CD4-positive, alpha-beta T cell treated with Interleukin-21 for 1 hour (primary cell): ENCODE measurements at regions not wholly inside any gene's neighbourhood (a gene's known extent, or its start where the extent isn't known, plus 50 kb on each side); places are given as distances from the start of the nearest gene placed in this dataset.
"Not testable (repeated sequence)": the region's sequence is repeated elsewhere in the genome, so short reads cannot be mapped to it uniquely, and the experiment has no call there.

ENCODE experiments used
- DNase-seq: peaks from one replicate; pipeline ENCODE4 v3.0.0-alpha.2; 2020

DNA sequence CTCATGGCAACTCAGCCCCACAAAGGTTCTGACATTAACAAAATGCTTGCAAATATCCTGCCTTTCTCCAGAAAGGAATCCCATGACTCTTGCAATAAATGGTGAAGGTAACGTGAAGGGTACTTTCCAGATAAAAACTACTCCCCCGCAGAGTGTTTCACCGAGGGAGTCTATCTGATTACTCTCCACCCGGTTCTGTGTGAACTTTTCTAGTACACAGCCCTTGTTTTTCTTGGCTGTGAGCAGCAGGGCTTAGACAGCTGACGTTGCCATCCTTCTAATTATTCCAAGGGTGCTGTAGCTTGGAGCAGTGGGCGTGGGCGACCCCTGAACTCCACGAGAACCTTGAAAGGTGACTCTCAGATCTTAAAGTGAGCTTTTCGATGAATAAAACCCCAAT is 276.0 kb upstream of the IRX4 start:
- no peak for DNase-seq

DNA sequence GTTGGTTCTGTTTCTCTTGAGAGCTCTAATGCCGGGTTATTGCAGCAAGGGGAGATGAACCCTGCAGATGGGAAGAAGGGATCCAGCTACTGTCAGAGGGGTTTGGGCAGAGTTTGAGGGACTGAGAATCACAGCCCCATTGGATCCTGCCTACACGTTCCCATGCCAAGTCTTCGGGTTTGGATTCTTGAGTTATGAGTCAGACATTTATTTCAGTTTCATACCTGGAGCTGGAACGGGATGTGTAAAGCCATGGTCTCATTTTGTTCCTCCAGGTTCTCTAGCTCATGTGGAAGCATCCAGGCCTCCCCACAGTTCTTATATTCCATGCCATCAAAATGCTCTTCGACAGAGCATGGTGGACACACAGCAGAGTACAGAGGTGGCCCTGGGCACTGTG is 275.4 kb upstream of the IRX4 start:
- no peak for DNase-seq

DNA sequence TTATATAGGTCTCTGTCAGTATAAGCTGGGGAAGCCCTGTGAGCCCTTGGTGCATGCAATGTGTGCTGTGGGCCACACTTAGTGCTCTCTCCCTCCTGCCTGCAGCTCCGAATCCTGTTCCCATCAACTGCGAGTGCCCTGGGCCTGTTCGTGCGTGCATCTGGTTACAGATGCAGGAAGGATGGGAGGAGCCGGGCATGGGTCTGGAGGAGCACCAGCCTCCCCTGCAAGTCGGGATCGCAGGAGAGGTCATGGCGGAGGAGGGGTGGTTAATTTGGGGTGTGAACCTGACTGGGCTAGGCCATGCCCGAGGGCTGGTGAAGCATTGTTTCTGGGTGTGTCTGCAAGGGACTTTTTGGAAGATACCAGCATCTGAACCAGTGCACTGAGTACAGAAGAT is 274.6 kb upstream of the IRX4 start:
- DNase-seq = no peak

DNA sequence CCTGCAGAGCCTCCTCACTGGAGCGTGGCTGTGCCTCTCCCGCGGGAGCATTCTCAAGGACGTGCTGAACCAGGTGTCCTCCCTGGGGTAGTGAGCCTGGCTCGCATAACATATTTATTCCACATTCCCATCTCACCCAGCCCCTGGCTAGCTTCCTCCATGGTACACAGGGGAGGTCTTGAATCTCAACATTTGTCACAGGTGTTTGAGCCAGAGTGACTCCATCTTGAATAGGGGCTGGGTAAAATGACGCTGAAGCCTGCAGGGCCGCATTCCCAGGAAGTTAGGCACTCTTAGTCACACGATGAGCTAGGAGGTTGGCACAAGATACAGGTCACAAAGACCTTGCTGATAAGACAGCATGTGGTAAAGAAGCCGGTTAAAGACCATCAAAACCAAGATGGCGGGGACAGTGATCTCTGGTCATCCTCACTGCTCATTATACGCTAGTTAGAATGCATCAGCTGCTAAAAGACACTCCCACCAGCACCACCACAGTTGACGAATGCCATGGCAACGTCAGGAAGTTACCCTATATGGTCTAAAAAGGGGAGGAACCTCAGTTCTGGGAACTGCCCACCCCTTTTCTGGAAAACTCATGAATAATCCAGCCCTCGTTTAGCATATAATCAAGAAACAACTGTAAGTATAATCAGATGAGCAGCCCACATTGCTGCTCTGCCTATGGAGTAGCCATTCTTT is 273.8 kb upstream of the IRX4 start:
- no peak for DNase-seq

DNA sequence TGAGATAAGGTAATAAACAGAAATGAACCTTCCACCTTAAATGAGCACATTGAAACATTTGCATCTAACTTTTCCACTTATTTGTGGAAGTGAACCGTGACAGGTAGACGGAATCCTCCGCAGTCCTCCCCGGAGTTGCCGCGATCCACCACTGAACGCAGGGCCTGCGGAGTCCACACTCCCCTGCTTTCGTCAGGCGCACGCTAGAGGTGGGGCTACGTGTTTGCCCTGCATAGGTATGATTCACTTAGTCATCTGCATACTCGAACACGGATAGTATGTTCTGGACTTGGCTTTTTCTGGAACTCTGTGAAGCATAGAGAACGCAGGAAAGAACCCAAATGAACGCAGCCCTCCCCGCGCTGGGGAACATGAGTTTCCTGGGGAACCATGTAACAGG is 272.8 kb upstream of the IRX4 start:
- DNase-seq = no peak

DNA sequence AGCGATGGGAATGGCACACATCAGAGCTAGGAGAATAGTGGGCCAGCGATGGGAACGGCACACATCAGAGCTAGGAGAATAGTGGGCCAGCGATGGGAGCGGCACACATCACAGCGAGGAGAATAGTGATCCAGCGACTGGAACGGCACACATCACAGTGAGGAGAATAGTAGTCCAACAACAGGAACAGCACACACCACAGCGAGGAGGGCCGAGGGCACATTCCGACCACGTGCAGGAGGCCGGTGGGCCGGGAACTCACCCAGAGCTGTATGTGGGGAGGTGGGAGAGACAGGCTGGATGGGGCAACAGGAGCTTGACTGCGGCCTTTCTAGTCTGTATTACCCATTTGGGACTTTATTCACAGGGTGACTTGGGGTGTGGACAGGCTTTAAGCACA is 271.1 kb upstream of the IRX4 start:
- DNase-seq = no peak

DNA sequence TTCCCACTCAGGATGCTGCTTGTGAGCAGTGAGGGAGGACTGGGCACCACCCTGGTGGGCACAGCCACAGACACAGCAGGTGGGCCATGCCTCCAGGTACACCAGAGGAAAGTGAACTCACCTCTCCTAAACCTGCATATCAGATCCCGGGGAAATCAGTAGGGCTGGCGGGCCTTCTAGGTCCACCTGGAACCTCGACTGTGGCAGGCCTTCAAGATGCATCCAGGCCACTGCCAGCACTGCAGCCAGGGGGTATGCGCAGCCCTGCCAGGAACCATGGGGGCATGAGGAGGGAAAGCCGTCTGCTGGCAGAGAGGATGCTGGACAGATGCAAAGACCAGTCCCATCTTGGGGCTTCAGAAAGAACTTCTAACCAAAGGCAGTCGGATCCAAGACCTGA is 270.6 kb upstream of the IRX4 start:
- DNase-seq = no peak

DNA sequence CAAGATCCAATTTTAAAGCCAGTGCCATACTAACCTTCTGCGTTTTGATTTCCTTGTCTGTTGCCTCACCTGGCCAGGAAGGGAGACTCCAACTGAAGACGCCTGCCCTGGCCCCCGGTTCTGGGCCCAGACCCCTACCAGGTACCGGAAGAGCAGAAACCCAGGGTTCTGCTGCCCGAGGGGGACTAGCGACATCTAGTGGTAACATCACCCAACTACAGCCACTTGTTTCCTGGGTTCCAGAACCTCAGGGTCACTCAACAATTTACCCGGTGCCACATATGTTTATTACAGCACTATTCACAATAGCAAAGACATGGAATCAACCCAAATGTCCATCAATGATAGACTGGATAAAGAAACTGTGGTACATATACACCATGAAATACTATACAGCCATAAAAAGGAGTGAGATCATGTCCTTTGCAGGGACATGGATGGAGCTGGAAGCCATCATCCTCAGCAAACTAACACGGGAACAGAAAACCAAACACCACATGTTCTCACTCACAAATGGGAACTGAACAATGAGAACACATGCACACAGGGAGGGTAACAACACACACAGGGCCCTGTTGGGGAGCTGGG is 268.7 kb upstream of the IRX4 start:
- DNase-seq = not testable (repeated sequence)

DNA sequence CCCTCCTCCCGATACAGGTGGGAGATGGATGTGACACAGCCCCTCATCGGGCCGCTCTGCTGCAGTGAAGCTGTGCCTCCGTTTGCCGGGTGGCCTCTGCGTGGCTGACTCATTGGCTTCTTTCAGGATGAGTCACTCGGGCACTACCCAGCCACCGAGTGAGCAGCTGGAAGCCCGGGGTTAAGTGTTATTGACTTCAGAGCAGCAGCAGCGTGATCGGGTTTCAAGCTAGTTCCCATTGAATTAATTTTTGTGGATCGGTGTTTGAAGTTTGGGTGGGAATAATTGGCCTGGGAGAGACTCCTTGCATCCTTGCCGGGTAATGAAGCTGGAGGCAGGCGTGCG is 266.4 kb upstream of the IRX4 start:
- DNase-seq = no peak

DNA sequence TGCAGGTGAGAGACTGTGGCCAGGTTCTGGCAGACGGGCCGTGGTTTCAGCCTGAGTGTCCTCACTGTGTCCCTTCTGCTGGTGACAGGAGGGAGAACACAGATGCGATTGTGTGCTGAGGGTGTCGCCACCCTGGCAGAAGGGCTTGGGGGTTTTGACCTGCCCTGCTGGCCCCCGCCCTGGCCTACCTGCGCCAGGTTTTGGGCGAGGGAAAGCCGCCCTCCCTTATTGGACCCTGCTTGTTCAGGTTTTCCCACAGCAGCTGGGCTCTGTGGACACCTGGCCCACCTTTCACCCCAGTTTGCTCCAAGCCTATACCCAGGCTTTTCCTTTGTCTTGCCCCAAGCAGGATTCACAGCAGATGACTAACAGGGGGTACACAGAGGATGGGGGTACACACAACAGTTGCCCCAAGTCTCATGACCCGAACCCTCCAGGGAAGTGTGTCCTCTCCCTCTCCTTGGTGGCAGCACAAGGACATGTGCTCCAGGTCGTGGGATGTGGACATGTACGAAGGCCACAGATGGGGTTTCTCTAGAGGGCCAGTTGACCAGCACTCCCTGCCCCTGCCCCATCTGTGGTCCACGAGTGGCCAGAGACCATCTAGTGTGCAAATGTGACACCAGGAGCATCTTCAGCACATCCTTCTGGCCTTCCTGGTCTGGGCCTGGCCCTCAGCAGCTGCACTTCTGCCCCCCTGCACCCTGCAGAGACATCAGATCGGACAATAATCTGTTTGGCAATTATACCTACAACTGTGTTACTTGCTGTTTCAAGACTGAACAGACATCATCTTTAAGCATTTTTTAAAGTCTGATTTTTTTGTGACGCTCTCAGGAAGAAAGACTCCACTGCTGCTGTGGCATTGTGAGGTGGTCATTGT is 265.8 kb upstream of the IRX4 start:
- DNase-seq = no peak

DNA sequence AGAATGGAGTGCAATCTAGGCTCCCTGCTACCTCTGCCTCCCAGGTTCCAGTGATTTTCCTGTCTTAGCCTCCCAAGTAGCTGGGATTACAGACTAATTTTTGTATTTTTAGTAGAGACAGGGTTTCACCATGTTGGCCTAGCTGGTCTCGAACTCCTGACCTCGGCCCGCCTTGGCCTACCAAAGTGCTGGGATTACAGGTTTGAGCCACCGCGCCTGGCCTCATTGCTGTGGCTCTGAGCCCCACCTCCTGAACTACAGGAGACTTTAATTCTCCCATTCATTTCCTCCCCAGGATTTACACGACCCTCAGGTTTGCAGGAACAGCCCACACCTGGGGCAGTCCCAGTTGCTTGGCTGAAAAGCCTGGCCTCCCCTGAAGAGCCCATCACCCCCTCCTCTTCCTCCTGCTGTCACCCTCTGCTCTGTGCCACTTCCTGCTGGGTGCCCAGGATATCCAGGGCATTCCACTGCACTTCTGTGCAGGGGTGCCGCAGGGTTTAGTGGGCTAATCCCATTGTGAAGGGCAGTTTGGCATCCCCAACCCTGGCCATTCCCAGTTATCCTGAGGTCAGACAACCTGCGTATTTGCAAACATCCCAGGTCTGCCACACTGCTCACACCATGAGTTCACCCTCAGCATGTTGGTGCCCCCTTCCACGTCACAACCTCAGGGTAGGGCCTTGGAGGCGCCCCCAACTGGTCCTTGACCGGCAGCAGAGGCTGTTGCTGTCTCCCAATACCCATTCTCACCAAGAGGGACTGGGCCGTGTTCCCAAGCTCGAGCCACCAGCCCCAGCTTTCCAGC is 265.0 kb upstream of the IRX4 start:
- DNase-seq = no peak

DNA sequence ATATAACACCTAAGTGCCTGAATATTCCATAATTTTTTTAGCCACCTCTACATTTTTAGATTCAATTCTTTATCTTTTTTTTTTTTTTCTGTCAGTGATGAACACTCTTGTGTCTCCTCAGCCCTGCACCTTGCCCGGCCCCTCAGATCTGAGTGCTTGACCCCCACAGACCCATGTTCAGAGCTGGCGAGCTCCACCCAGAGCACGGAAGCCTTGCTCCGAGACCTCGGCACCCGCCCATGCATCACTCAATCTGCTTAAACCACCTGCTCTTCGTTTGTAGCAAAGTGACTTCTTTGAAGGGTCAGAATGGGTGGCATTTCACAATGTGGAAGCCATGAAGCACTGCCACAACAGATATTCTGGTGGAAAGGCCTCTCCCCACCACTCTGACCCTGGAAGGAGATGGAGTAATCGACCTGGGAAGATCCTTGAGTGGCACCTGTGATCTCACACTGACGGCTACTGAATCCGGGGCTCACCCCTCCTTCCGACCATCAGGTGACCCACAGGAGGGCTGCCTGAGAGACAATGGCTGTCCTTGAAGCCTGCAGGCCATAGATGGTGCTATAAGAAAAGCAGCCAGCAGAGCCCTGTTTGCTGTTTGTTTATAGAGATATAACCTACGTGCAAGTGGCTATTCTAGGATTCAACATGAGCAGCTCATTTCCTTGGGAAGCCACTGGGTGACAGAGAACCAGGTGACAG is 261.1 kb upstream of the IRX4 start:
- no peak for DNase-seq

DNA sequence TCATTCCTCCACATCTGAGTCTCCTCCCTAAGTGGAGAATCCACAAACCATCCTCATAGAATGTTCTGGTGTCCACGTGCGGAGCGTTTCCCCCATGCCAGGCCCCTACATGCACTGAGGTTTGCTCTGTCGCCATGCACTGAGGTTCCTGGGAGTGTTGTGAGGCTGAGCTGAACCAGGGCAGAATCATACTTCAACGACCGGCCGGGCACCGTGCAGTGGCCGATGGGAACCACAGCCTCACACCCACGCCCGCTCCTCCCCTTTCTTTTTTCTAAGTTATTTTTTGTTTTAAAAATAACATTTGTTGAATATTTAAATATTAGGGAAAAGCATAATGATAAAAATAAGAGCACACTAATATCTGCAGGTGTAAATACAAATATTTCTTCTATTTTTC is 260.4 kb upstream of the IRX4 start:
- no peak for DNase-seq

DNA sequence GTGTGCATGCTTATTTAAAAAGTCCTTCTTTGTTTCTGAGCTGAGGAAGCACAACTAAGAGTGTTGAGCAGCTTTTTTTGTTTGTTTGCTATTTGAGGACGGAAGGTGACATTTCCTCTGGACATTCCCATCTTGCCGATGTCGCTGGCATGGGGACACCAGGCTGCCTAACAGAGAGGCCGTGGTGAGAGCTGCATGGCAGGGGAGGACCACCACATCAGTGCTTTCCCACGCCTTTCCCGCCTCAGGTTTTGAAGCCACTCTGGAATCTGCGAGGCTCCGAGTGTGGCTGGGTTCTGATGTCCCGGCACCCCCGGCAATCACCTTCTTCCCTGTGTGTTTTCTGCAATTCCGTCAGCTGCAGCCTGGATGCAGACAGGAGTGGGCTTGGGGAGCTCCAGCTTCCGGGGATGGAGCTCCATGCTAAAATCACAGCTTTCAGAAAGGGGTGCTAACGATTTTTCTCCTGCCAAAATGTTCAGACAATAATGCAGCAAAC is 259.8 kb upstream of the IRX4 start:
- no peak for DNase-seq

DNA sequence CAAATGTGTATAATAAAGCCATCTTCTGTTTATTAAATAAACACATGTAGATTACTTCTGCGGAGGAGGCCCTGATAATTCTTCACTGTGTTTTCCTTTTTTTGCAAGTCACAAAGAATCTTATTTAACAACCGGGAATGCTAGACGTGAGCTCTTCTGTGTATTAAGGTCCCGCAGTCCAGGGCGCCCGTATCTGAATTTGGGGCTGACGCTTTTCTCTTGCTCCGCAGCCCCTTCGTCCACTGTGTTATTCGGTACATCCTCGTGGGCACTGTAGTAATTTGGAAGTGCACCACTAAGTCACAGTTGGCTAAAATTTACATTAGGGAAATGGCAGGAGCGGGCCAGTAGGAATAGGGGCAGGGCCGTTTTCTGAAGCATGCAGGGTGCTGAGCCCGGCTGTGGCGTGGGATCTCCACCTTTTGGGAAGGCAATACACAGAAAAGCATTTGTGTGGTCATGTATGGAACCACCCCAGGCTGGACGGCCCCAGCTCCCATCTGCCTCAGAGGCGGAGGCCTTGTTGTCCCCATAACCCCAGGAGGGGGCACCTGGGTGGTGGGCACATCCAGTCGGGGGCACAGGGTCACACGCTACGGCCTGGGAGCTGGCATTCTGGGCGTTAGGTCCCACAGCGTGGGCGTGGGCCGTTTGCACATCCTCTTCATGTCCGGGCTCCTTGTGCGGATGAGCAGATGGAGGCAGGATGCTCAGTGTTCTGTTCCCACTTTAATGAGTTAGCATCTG is 258.7 kb upstream of the IRX4 start:
- DNase-seq = no peak

DNA sequence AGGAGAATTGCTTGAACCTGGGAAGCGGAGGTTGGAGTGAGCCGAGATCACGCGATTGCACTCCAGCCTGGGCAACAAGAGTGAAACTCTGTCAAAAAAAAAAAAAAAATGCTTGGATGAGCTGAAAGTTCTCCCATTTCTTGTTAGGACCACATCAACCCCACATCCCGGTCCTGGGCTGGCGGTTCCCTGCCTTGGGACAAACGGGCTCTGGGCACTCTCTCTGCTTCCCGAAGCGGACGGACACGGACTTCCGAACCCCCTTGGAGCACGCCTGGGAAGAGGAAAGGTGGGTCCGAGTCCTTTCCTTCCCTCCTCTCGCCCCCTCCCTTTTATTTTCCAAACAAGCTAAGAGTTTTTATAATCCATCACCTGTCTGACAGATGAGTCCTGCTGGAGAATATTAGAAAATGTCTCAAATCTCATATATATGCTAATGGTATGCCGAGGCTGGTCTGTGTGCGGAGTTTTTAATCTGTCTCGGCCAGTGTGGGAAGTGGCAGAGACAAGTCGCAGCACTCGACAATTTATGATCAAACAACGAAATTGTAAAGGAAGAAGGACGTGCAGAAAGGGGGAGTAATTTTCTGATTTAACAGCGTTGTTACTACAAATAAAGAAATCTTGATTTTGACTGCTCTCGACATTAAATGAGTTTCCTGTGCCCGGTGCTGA is 257.9 kb upstream of the IRX4 start:
- DNase-seq = no peak

DNA sequence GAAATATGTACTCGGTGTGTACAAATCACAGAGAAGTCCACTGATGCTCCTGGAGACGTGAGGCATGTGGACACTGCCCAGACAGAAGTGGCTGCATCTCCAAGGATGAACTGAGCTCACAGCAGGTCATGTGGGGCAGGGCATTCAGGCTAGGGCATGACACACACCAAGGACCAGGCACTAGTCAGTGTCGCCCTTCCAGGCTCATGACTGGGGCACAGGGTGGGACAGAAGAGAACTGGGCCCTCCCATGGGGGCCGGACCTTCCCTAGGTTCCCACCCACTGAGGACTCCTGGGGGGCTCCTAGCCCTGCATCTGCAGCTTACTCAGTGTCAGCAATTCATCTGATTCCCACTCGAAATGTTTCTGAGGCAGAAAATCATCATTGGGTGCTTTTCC is 256.8 kb upstream of the IRX4 start:
- DNase-seq = no peak

DNA sequence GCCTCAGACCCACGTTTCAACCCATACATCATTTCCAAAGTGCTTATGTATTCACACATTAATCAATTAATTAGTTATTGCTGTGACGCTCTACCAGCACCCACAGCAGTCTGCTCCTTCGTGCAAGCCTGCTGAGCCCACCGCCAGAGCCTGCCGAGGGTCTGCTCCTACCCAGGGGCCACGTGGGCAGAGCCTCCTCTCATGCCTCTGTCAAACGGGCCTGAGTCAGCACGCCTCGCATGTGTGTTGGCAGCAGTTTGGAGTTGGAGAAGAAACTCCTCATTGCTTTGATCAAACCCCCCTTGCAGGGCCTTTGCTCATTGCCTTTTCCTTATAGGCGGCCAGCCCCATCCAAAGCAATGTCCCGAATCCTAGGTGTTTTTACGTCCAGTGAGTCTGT is 256.2 kb upstream of the IRX4 start:
- no peak for DNase-seq

DNA sequence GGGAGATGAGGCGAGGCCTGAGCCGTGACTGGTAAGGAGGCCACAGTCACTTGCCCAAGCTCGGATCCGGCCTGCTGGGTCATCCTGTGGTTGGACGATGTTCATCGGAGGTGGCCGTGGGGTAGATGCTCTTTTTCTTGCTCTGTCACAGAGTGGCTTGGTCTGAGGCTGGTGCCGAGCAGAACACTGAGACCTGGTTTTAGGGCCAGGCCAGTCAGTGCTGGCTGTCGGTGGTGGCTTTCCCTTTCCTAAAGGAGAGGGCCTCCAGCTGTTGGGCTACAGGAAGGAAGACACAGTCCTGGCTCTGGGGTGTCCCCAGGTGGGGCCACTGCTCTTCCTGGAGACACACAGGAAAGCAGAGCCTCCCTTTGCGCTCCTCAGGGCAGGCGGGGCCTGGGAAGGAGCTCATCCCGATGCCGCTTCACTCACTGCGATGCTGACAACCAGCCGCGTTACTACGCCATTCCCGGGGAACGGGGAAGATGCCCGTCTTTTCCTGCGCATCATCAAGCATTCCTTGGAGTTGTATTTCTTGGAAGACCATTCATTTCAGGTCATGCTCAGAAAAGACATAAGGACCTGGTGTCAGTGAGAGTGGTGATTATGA is 254.8 kb upstream of the IRX4 start:
- DNase-seq = no peak

DNA sequence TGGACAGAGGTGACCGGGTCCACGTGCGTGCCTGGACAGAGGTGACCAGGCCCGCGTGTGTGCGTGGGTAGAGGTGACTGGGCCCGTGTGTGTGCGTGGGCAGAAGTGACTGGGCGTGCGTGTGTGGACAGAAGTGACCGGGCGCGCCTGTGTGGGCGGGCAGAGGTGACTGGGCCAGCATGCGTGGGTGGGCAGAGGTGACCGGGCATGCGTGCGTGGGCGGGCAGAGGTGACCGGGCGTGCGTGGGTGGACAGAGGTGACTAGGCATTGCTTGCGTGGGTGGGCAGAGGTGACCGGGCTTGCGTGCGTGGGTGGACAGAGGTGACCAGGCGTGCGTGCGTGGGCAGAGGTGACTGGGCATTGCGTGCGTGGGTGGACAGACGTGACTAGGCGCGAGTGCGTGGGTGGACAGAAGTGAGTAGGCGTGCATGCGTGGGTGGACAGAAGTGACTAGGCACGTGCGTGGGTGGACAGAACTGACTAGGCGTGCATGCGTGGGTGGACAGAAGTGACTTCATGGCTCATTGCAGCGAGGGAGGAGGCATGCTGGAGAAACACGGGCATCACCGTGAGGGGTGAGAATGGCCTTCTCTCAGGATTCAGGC is 254.1 kb upstream of the IRX4 start:
- no peak for DNase-seq
